ENCODE measurements at regions not wholly inside any gene's neighbourhood (a gene's known extent, or its start where the extent isn't known, plus 50 kb on each side); places are given as distances from the start of the nearest gene placed in this dataset.
A peak's percentile ranks its signal among the peaks of the same experiment; 100 is the strongest.

GRCh38 chr6:3509336-3509735 is 52.5 kb upstream of the SLC22A23 start:
- Histone ChIP-seq H3K4me1 (peaks cover 0 to 4% (median 0%) of the 10 kb centered on the region in 6 donors), H3K9me3 (no peaks in the 10 kb centered on the region), H3K27ac (no peak overlapping the region), H3K27me3 (replicated peaks in 1 of 7) (peaks cover 0 to 26% (median 0%) of the 10 kb centered on the region in 7 donors), H3K4me3 (no peak overlapping the region), H3K36me3 (no peaks in the 10 kb centered on the region)
- TF ChIP-seq, protein P1, sequence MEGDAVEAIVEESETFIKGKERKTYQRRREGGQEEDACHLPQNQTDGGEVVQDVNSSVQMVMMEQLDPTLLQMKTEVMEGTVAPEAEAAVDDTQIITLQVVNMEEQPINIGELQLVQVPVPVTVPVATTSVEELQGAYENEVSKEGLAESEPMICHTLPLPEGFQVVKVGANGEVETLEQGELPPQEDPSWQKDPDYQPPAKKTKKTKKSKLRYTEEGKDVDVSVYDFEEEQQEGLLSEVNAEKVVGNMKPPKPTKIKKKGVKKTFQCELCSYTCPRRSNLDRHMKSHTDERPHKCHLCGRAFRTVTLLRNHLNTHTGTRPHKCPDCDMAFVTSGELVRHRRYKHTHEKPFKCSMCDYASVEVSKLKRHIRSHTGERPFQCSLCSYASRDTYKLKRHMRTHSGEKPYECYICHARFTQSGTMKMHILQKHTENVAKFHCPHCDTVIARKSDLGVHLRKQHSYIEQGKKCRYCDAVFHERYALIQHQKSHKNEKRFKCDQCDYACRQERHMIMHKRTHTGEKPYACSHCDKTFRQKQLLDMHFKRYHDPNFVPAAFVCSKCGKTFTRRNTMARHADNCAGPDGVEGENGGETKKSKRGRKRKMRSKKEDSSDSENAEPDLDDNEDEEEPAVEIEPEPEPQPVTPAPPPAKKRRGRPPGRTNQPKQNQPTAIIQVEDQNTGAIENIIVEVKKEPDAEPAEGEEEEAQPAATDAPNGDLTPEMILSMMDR (IDR thresholded peaks at IDR 0.05 in 8 of 11, conservative IDR thresholded peaks at IDR 0.05 in 3 of 11) = no peak
- no peak for TF ChIP-seq POLR2AphosphoS5 (IDR thresholded peaks at IDR 0.05)
- intact Hi-C loops (cut with DNase I; ENCODE audit: low total_unique reads) = no loop called here
- 81 to 93% (median 87%) methylated on average over 4 of the region's 4 CpGs for WGBS, 5 donors
- DNase-seq = no peak

DNA sequence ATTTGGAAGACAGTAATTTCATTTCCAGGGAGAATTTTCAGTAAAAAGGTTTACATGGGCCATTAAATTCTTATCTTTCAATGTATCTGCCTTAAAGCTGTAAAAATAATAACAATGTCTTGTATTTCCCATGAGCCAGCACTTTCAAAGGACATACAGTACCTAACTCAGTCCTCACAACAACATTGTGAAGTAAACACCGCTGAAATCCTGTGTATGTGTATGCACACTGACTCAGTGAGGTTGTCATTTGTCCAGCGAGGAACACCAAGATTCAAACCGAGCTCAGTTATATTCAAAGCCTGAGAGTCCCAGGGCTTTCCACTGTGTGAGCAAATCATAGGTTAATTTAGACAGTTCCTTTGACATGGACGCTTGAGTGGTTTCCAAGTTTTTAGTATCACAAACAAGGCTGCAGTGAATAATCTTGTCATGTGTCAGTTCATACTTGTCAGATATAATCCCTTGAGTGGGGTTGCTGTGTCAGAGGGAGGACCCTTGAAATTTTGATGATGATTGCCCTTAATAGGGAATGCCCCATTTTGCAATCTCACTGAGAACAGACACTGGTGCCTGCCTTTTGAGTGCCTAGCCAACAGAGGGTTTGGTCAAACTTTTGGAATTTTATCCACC is 50.0 kb upstream of the SLC22A23 start:
- Histone ChIP-seq H3K36me3 (no peaks in the 10 kb centered on the region), H3K9me3 (no peaks in the 10 kb centered on the region), H3K27me3 (replicated peaks in 1 of 7) (peaks cover 0 to 10% (median 0%) of the 10 kb centered on the region in 7 donors), H3K4me3 (no peak overlapping the region), H3K4me1 (peaks cover 0 to 4% (median 0%) of the 10 kb centered on the region in 6 donors), H3K27ac (peak overlapping the region in 1 of 8 donors; percentile 27)
- 74 to 90% (median 83%) methylated on average over 4 of the region's 4 CpGs for WGBS, 5 donors
- no peak for TF ChIP-seq POLR2AphosphoS5 (IDR thresholded peaks at IDR 0.05)
- no peak for TF ChIP-seq POLR2A (IDR thresholded peaks at IDR 0.05)
- TF ChIP-seq, protein P1 (IDR thresholded peaks at IDR 0.05 in 8 of 11, conservative IDR thresholded peaks at IDR 0.05 in 3 of 11) = no peak
- intact Hi-C loops (cut with DNase I; ENCODE audit: low total_unique reads) = no loop called here
- no peak for DNase-seq

Data from spleen (tissue), 11 donors.